H1 (cell line): ENCODE measurements at regions not wholly inside any gene's neighbourhood (a gene's known extent, or its start where the extent isn't known, plus 50 kb on each side); places are given as distances from the start of the nearest gene placed in this dataset.

Experiments used
- CREB1 ChIP-seq: IDR thresholded peaks from 2 replicates; pipeline ENCODE4 v1.6.1; 2012; ENCODE audit warnings: inconsistent platforms
- CTCF ChIP-seq, 3 experiments: IDR thresholded peaks; 1 replicate in 2 of 3; 2 replicates in 1 of 3; pipeline versions ENCODE4 v1.5.1 to v1.6.1; 2011; ENCODE audit warnings: low read length in 3 of 3, mild to moderate bottlenecking in 3 of 3, inconsistent platforms in 2 of 3, low read depth in 1 of 3, moderate library complexity in 1 of 3; ENCODE audit not compliant: insufficient read depth in 1 of 3; ENCODE audit errors: control extremely low read depth in 1 of 3
- EZH2 ChIP-seq: fragments of 200-600 bp; sonication (generic); IDR thresholded peaks from 2 replicates; pipeline ENCODE4 v1.7.1; 2012; ENCODE audit warnings: low read depth, mild to moderate bottlenecking, moderate library complexity, low read length, inconsistent platforms; ENCODE audit not compliant: severe bottlenecking
- MAX ChIP-seq: IDR thresholded peaks from 2 replicates; pipeline ENCODE4 v1.6.1; 2012; ENCODE audit warnings: inconsistent platforms
- RAD21 ChIP-seq, 2 experiments: IDR thresholded peaks in 1 of 2; conservative IDR thresholded peaks in 1 of 2; 2 replicates each; pipeline ENCODE4 v1.6.1; 2011; ENCODE audit warnings: low read depth in 2 of 2, low read length in 2 of 2, improper control_type of control experiment in 1 of 2, inconsistent platforms in 1 of 2, mild to moderate bottlenecking in 1 of 2, moderate library complexity in 1 of 2
- SP1 ChIP-seq: IDR thresholded peaks from 2 replicates; pipeline ENCODE4 v1.6.1; 2011; ENCODE audit warnings: low read depth, low read length
- YY1 ChIP-seq: IDR thresholded peaks from 2 replicates; pipeline ENCODE4 v1.6.1; 2011; ENCODE audit warnings: low read depth, mild to moderate bottlenecking, low read length

- TF ChIP-seq CTCF (IDR thresholded peaks at IDR 0.05; ENCODE audit: control extremely low read depth in 1 of 3, insufficient read depth in 1 of 3, low read depth in 1 of 3, low read length in 3 of 3) (no peak), SP1 (no peak), RAD21 (IDR thresholded peaks at IDR 0.05 in 1 of 2, conservative IDR thresholded peaks at IDR 0.05 in 1 of 2; ENCODE audit: low read depth in 2 of 2, low read length in 2 of 2) (no peak), CREB1 (no peak), YY1 (no peak), EZH2 (no peak), MAX (no peak)
Measured at GRCh38 chr4:134320048-134320447, 118.5 kb upstream of the PABPC4L start.
